SK-N-SH (cell line): ENCODE measurements at regions not wholly inside any gene's neighbourhood (a gene's known extent, or its start where the extent isn't known, plus 50 kb on each side); places are given as distances from the start of the nearest gene placed in this dataset.

ENCODE experiments used
- CTCF ChIA-PET: fragments of 300-600, 350-600 bp; formaldehyde crosslinking; extraction: SDS; loops from one replicate; lab custom pipeline; 2021; lab: Yijun Ruan, JAX
- POLR2A ChIA-PET: fragments of 350-600 bp; sonication (Branson Sonifier 250); formaldehyde crosslinking; extraction: SDS; loops from one replicate; lab custom pipeline; 2020; ENCODE audit warnings: antibody characterized with exemption, inconsistent platforms; lab: Yijun Ruan, JAX
- DNase-seq: peaks from one replicate; pipeline ENCODE4 v3.0.0; 2012
- H2AFZ ChIP-seq: fragments of 200-600 bp; sonication (generic); 2 replicates; pipeline ENCODE4 v1.8.1; 2016; ENCODE audit warnings: antibody characterized with exemption, mild to moderate bottlenecking, low read depth
- H3F3A ChIP-seq: fragments of 200-600 bp; sonication (generic); replicated peaks from 2 replicates; pipeline ENCODE3; 2016; ENCODE audit warnings: antibody characterized with exemption, mild to moderate bottlenecking; ENCODE audit not compliant: insufficient read depth
- H3K27ac ChIP-seq, 2 experiments: fragments of 200-500 bp in 1 of 2; fragments of 200-600 bp in 1 of 2; sonication (Bioruptor generic) in 1 of 2; sonication (generic), shearing (Covaris generic) in 1 of 2; 2 replicates each; pipeline versions ENCODE4 v1.5.1 to v1.6.1; 2014 to 2016; ENCODE audit warnings: low read depth in 2 of 2, inconsistent platforms in 1 of 2, low read length in 1 of 2, mild to moderate bottlenecking in 1 of 2, mixed read lengths in 1 of 2
- H3K27me3 ChIP-seq: fragments of 200-600 bp; sonication (generic), shearing (Covaris generic); 2 replicates; pipeline ENCODE4 v1.6.1; 2016; ENCODE audit warnings: mixed run types; ENCODE audit not compliant: insufficient read depth
- H3K36me3 ChIP-seq, 2 experiments: fragments of 200-500 bp in 1 of 2; fragments of 200-600 bp in 1 of 2; sonication (Bioruptor generic) in 1 of 2; sonication (generic) in 1 of 2; replicated peaks in 1 of 2; 2 replicates each; pipeline versions ENCODE3 to v1.5.1; 2014 to 2016; ENCODE audit warnings: low read length in 1 of 2, mild to moderate bottlenecking in 1 of 2; ENCODE audit not compliant: insufficient read depth in 2 of 2, control insufficient read depth in 1 of 2
- H3K4me1 ChIP-seq, 2 experiments: fragments of 200-500 bp in 1 of 2; fragments of 200-600 bp in 1 of 2; sonication (Bioruptor generic) in 1 of 2; sonication (generic), shearing (Covaris generic) in 1 of 2; 2 replicates each; pipeline versions ENCODE4 v1.5.1 to v1.6.1; 2014 to 2016; ENCODE audit warnings: low read depth in 1 of 2, low read length in 1 of 2, mixed run types in 1 of 2; ENCODE audit not compliant: insufficient read depth in 2 of 2, control insufficient read depth in 1 of 2
- H3K4me2 ChIP-seq: fragments of 200-600 bp; sonication (generic), shearing (Covaris generic); 2 replicates; pipeline ENCODE4 v1.6.1; 2017; ENCODE audit warnings: mixed run types
- H3K4me3 ChIP-seq, 2 experiments: fragments of 200-500 bp in 1 of 2; fragments of 200-600 bp in 1 of 2; sonication (Bioruptor generic) in 1 of 2; sonication (generic), shearing (Covaris generic) in 1 of 2; 2 replicates each; pipeline versions ENCODE4 v1.5.1 to v1.8.1; 2014 to 2016; ENCODE audit warnings: low read depth in 2 of 2, inconsistent platforms in 1 of 2, low read length in 1 of 2, mild to moderate bottlenecking in 1 of 2, mixed read lengths in 1 of 2, moderate library complexity in 1 of 2
- H3K79me2 ChIP-seq: fragments of 200-600 bp; sonication (generic); 2 replicates; pipeline ENCODE4 v1.8.1; 2017; ENCODE audit warnings: mild to moderate bottlenecking; ENCODE audit not compliant: insufficient read depth
- H3K9ac ChIP-seq: fragments of 200-600 bp; sonication (generic); 2 replicates; pipeline ENCODE4 v1.6.1; 2017; ENCODE audit warnings: mixed run types
- H3K9me2 ChIP-seq: fragments of 200-600 bp; sonication (generic); 2 replicates; pipeline ENCODE4 v1.6.1; 2017; ENCODE audit warnings: mixed run types
- H3K9me3 ChIP-seq: fragments of 200-600 bp; sonication (generic); 2 replicates; pipeline ENCODE4 v1.6.1; 2017; ENCODE audit warnings: mixed run types, mild to moderate bottlenecking, moderate library complexity
- H4K20me1 ChIP-seq: fragments of 200-600 bp; sonication (generic); 2 replicates; pipeline ENCODE4 v1.6.1; 2017; ENCODE audit warnings: mild to moderate bottlenecking, mixed run types; ENCODE audit not compliant: insufficient read depth
- ELF1 ChIP-seq: IDR thresholded peaks from 2 replicates; pipeline ENCODE4 v1.4.0; 2012
- EP300 ChIP-seq, 2 experiments: IDR thresholded peaks; 2 replicates each; pipeline versions ENCODE4 v1.4.0 to v1.6.1; 2012; ENCODE audit warnings: borderline replicate concordance in 1 of 2, low read depth in 1 of 2, low read length in 1 of 2
- FOXM1 ChIP-seq: IDR thresholded peaks from 2 replicates; pipeline ENCODE4 v1.4.0; 2012; ENCODE audit warnings: low read depth, mild to moderate bottlenecking
- GABPA ChIP-seq: IDR thresholded peaks from 2 replicates; pipeline ENCODE4 v1.4.0; 2012; ENCODE audit warnings: low read depth, mild to moderate bottlenecking
- MEF2A ChIP-seq: IDR thresholded peaks from 2 replicates; pipeline ENCODE4 v1.4.0; 2012; ENCODE audit warnings: low read depth, borderline replicate concordance
- MXI1 ChIP-seq: IDR thresholded peaks from 2 replicates; pipeline ENCODE4 v1.6.1; 2012; ENCODE audit warnings: mild to moderate bottlenecking, low read depth, low read length, improper control_type of control experiment
- NFIC ChIP-seq: IDR thresholded peaks from 2 replicates; pipeline ENCODE4 v1.4.0; 2012; ENCODE audit warnings: borderline replicate concordance
- RAD21 ChIP-seq: IDR thresholded peaks from 2 replicates; pipeline ENCODE4 v1.6.1; 2012; ENCODE audit warnings: mild to moderate bottlenecking, low read length
- RFX5 ChIP-seq: IDR thresholded peaks from 2 replicates; pipeline ENCODE4 v1.6.1; 2012; ENCODE audit warnings: mild to moderate bottlenecking, improper control_type of control experiment, low read length
- RXRA ChIP-seq: IDR thresholded peaks from 2 replicates; pipeline ENCODE4 v1.4.0; 2012; ENCODE audit warnings: low read depth, mild to moderate bottlenecking, borderline replicate concordance
- SIN3A ChIP-seq: IDR thresholded peaks from 2 replicates; pipeline ENCODE4 v1.6.1; 2012; ENCODE audit warnings: low read depth, mild to moderate bottlenecking, low read length, moderate library complexity, borderline replicate concordance
- TAF1 ChIP-seq: IDR thresholded peaks from 2 replicates; pipeline ENCODE4 v1.6.1; 2012; ENCODE audit warnings: low read depth, mild to moderate bottlenecking, low read length, moderate library complexity, borderline replicate concordance
- TEAD4 ChIP-seq: IDR thresholded peaks from 2 replicates; pipeline ENCODE4 v1.4.0; 2012; ENCODE audit warnings: mild to moderate bottlenecking, borderline replicate concordance; ENCODE audit not compliant: insufficient read depth
- WGBS: methylation state at CpG from one replicate; pipeline ENCODE4 v1.1.6; 2017; ENCODE audit warnings: low lambda C conversion rate; 5-methylcytosine and 5-hydroxymethylcytosine counted together
- TF ChIP-seq, protein P1 (sequence below): IDR thresholded peaks from 2 replicates; pipeline ENCODE4 v1.4.0; 2012; ENCODE audit warnings: low read depth, borderline replicate concordance
- TF ChIP-seq, protein P2 (sequence below): IDR thresholded peaks from 2 replicates; pipeline ENCODE4 v1.4.0; 2012; ENCODE audit warnings: low read depth, borderline replicate concordance
- TF ChIP-seq, protein P3 (sequence below): IDR thresholded peaks from 2 replicates; pipeline ENCODE4; 2012
- TF ChIP-seq, protein P4 (sequence below): fragments of 200-600 bp; sonication (generic); IDR thresholded peaks from 2 replicates; pipeline ENCODE4 v1.6.1; 2017; ENCODE audit warnings: antibody characterized with exemption, mild to moderate bottlenecking, moderate library complexity

GRCh38 chr5:115418788-115419187, 122.3 kb upstream of the CCDC112 start:
- no peaks in the 10 kb centered on the region for H3K27me3 ChIP-seq
- no peak overlapping the region for H3K9ac ChIP-seq
- H3F3A ChIP-seq = peaks cover 4% of the 10 kb centered on the region
- DNase-seq = no peak
- H2AFZ ChIP-seq = no peak overlapping the region
- no peaks in the 10 kb centered on the region for H3K9me3 ChIP-seq
- CTCF ChIA-PET = interaction anchor here (1.6 kb wide), 1 partner anchor 11 kb away, joined by 4 read pairs; no protein-coding TSS in a partner anchor
- H3K9me2 ChIP-seq = no peaks in the 10 kb centered on the region
- no peak overlapping the region for H3K4me2 ChIP-seq
- H3K4me1 ChIP-seq = peaks cover 7 to 10% of the 10 kb centered on the region in 2 experiments; a peak in 3 of 4 replicates
- no peak overlapping the region for H3K4me3 ChIP-seq
- H4K20me1 ChIP-seq = no peaks in the 10 kb centered on the region
- no peaks in the 10 kb centered on the region for H3K79me2 ChIP-seq
- TF ChIP-seq MXI1 = no peak
- TF ChIP-seq TEAD4 = no peak
- no peak for TF ChIP-seq MEF2A
- TF ChIP-seq NFIC = no peak
- TF ChIP-seq FOXM1 = no peak
- TF ChIP-seq, protein P1, sequence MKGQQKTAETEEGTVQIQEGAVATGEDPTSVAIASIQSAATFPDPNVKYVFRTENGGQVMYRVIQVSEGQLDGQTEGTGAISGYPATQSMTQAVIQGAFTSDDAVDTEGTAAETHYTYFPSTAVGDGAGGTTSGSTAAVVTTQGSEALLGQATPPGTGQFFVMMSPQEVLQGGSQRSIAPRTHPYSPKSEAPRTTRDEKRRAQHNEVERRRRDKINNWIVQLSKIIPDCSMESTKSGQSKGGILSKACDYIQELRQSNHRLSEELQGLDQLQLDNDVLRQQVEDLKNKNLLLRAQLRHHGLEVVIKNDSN = no peak
- TF ChIP-seq, protein P2, sequence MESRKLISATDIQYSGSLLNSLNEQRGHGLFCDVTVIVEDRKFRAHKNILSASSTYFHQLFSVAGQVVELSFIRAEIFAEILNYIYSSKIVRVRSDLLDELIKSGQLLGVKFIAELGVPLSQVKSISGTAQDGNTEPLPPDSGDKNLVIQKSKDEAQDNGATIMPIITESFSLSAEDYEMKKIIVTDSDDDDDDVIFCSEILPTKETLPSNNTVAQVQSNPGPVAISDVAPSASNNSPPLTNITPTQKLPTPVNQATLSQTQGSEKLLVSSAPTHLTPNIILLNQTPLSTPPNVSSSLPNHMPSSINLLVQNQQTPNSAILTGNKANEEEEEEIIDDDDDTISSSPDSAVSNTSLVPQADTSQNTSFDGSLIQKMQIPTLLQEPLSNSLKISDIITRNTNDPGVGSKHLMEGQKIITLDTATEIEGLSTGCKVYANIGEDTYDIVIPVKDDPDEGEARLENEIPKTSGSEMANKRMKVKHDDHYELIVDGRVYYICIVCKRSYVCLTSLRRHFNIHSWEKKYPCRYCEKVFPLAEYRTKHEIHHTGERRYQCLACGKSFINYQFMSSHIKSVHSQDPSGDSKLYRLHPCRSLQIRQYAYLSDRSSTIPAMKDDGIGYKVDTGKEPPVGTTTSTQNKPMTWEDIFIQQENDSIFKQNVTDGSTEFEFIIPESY = no peak
- no peak for TF ChIP-seq SIN3A
- TF ChIP-seq TAF1 = no peak
- TF ChIP-seq RXRA = no peak
- TF ChIP-seq, protein P3, sequence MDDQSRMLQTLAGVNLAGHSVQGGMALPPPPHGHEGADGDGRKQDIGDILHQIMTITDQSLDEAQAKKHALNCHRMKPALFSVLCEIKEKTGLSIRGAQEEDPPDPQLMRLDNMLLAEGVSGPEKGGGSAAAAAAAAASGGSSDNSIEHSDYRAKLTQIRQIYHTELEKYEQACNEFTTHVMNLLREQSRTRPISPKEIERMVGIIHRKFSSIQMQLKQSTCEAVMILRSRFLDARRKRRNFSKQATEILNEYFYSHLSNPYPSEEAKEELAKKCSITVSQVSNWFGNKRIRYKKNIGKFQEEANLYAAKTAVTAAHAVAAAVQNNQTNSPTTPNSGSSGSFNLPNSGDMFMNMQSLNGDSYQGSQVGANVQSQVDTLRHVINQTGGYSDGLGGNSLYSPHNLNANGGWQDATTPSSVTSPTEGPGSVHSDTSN = no peak
- TF ChIP-seq, protein P4, sequence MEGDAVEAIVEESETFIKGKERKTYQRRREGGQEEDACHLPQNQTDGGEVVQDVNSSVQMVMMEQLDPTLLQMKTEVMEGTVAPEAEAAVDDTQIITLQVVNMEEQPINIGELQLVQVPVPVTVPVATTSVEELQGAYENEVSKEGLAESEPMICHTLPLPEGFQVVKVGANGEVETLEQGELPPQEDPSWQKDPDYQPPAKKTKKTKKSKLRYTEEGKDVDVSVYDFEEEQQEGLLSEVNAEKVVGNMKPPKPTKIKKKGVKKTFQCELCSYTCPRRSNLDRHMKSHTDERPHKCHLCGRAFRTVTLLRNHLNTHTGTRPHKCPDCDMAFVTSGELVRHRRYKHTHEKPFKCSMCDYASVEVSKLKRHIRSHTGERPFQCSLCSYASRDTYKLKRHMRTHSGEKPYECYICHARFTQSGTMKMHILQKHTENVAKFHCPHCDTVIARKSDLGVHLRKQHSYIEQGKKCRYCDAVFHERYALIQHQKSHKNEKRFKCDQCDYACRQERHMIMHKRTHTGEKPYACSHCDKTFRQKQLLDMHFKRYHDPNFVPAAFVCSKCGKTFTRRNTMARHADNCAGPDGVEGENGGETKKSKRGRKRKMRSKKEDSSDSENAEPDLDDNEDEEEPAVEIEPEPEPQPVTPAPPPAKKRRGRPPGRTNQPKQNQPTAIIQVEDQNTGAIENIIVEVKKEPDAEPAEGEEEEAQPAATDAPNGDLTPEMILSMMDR = no peak
- TF ChIP-seq RAD21 = no peak
- TF ChIP-seq RFX5 = no peak
- no peak for TF ChIP-seq EP300 (IDR thresholded peaks at IDR 0.05; ENCODE audit: borderline replicate concordance in 1 of 2, low read depth in 1 of 2, low read length in 1 of 2)
- no peak for TF ChIP-seq ELF1
- no peak for TF ChIP-seq GABPA
- TF ChIP-seq, all 33 proteins: peak for 0
- Histone ChIP-seq H3K36me3 (no peaks in the 10 kb centered on the region), H3K27ac (peak overlapping the region in 1 of 2 experiments; percentile 67; a peak in 1 of 4 replicates)
- POLR2A ChIA-PET = no interaction called here
- 82% methylated on average over 5 of the region's 5 CpGs for WGBS
